CD4-positive, alpha-beta memory T cell (primary cell): ENCODE measurements at regions not wholly inside any gene's neighbourhood (a gene's known extent, or its start where the extent isn't known, plus 50 kb on each side); places are given as distances from the start of the nearest gene placed in this dataset.

Experiments used
- CTCF ChIA-PET: fragments of 350-600 bp; sonication (Branson Sonifier 250); formaldehyde crosslinking; loops from one replicate; lab custom pipeline; 2021; ENCODE audit warnings: inconsistent platforms; ENCODE audit not compliant: partially characterized antibody; lab: Charles Lee
- POLR2A ChIA-PET: fragments of 350-600 bp; sonication (Branson Sonifier 250); formaldehyde crosslinking; loops from one replicate; lab custom pipeline; 2021; ENCODE audit not compliant: partially characterized antibody; lab: Charles Lee
- DNase-seq, 5 donors: peaks; one replicate each; pipeline versions ENCODE4 v3.0.0 to v3.0.0-alpha.2; 2020 to 2022; ENCODE audit warnings: mixed read lengths in 1 of 5
- H3K27ac ChIP-seq: one replicate; pipeline ENCODE4 v1.7.0; 2013; ENCODE audit warnings: low read depth, low read length
- H3K27me3 ChIP-seq: 2 replicates; pipeline ENCODE4 v1.7.0; 2013; ENCODE audit warnings: mild to moderate bottlenecking, low read length, moderate library complexity; ENCODE audit not compliant: insufficient read depth
- H3K36me3 ChIP-seq: 2 replicates; pipeline ENCODE4 v1.7.0; 2013; ENCODE audit warnings: mild to moderate bottlenecking, low read length, moderate library complexity; ENCODE audit not compliant: insufficient read depth
- H3K4me1 ChIP-seq: 2 replicates; pipeline ENCODE4 v1.7.0; 2013; ENCODE audit warnings: mild to moderate bottlenecking, low read length, moderate library complexity; ENCODE audit not compliant: insufficient read depth
- H3K4me3 ChIP-seq, 2 donors: one replicate each; pipeline ENCODE4 v1.7.0; 2013; ENCODE audit warnings: low read length in 2 of 2, mild to moderate bottlenecking in 1 of 2
- H3K9me3 ChIP-seq, 2 donors: one replicate each; pipeline ENCODE4 v1.7.0; 2013; ENCODE audit warnings: low read length in 2 of 2, control low read depth in 1 of 2; ENCODE audit not compliant: control insufficient read depth in 1 of 2
- H3K27ac Mint-ChIP-seq, 7 donors: one replicate each; pipeline ENCODE4 v1.8.0; 2020 to 2021; ENCODE audit warnings: mixed read lengths in 7 of 7, mild to moderate bottlenecking in 6 of 7, inconsistent platforms in 3 of 7, moderate library complexity in 3 of 7
- H3K27me3 Mint-ChIP-seq, 2 donors: one replicate each; pipeline ENCODE4 v1.8.0; 2020 to 2021; ENCODE audit warnings: mixed read lengths in 2 of 2
- H3K36me3 Mint-ChIP-seq, 2 donors: one replicate each; pipeline ENCODE4 v1.8.0; 2020 to 2021; ENCODE audit warnings: mixed read lengths in 2 of 2, inconsistent platforms in 1 of 2, mild to moderate bottlenecking in 1 of 2
- H3K4me1 Mint-ChIP-seq, 4 donors: one replicate each; pipeline ENCODE4 v1.8.0; 2020 to 2021; ENCODE audit warnings: mixed read lengths in 4 of 4, mild to moderate bottlenecking in 1 of 4
- H3K4me3 Mint-ChIP-seq, 8 donors: one replicate each; pipeline ENCODE4 v1.8.0; 2020 to 2021; ENCODE audit warnings: mixed read lengths in 8 of 8, mild to moderate bottlenecking in 7 of 8, moderate library complexity in 6 of 8, inconsistent platforms in 3 of 8
- H3K9me3 Mint-ChIP-seq, 8 donors: one replicate each; pipeline ENCODE4 v1.8.0; 2020 to 2021; ENCODE audit warnings: mixed read lengths in 8 of 8, mild to moderate bottlenecking in 5 of 8, inconsistent platforms in 3 of 8, moderate library complexity in 1 of 8
- intact Hi-C: fragments of 100-400 bp; cut with micrococcal nuclease; formaldehyde crosslinking; loops from one replicate; pipeline ENCODE4 v1.15.1; 2023

DNA sequence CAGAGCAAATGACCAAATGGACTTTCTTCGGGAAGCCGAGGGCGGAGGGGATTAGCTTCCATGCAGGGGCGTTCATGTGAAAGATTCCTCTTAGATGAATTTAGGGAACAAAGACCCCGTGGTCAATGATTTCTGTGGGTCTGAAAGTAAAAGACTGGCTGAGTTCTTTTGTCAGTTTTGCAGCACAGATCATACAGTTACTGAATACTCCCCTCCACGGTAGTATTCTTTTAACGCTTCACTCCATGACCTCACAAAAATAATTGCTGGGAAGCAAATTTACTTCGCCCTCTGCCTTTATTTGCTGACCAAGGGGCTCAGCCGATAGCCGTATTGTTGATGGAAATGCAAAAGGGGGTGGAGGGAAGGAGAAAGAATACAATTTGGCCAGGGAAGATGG is 86.0 kb upstream of the SALL4 start:
- CTCF ChIA-PET: no interaction called here
- Mint-ChIP-seq H3K36me3 (no peaks in the 10 kb centered on the region), H3K4me1 (no peaks in the 10 kb centered on the region), H3K9me3 (no peaks in the 10 kb centered on the region), H3K27ac (no peak overlapping the region), H3K27me3 (peaks cover 1 to 2% of the 10 kb centered on the region in 2 donors), H3K4me3 (no peak overlapping the region)
- H3K27ac ChIP-seq: no peak overlapping the region
- POLR2A ChIA-PET: no interaction called here
- H3K27me3 ChIP-seq: no peaks in the 10 kb centered on the region
- H3K4me1 ChIP-seq: no peaks in the 10 kb centered on the region
- DNase-seq: no peak
- H3K9me3 ChIP-seq: no peaks in the 10 kb centered on the region
- H3K36me3 ChIP-seq: no peaks in the 10 kb centered on the region
- intact Hi-C loops: no loop called here
- no peak overlapping the region for H3K4me3 ChIP-seq

DNA sequence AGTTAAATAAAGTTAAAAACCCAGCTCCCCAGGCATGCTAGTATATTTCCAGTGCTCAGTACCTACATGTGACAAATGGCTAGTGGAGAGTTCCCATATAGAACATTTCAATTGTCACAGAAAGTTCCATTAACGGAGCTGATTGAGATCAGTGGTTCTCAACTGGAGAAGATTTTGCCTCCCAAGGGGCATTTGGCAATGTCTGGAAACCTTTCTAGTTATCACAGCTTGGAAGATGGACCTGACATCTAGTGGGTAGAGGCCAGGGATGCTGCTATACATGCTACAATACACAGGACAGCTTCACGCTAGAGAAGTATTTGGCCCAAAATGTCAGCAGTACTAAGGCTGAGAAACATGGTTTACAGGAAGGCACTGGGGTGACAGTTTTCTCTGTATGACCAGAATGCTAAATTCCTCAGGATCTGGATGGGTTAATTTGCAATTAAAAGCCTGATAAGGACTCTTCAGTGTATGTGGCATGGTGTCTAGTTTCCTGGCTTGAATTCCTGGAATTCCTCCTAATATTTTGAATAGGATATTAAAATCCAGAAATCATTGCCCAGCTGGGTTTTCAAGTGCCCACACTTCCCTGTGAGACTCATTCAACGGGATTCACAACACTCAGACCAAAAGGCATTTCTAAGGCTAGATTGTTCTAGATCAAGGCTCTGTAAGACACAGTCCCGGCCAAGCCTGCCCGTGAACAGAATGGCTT is 84.7 kb upstream of the SALL4 start:
- Histone ChIP-seq H3K27me3 (no peaks in the 10 kb centered on the region), H3K4me1 (no peaks in the 10 kb centered on the region), H3K9me3 (no peaks in the 10 kb centered on the region), H3K27ac (no peak overlapping the region), H3K36me3 (no peaks in the 10 kb centered on the region), H3K4me3 (no peak overlapping the region)
- ChIA-PET CTCF (no interaction called here), POLR2A (no interaction called here)
- Mint-ChIP-seq H3K36me3 (no peaks in the 10 kb centered on the region), H3K4me1 (no peaks in the 10 kb centered on the region), H3K4me3 (no peak overlapping the region), H3K27me3 (peaks cover 1 to 3% of the 10 kb centered on the region in 2 donors), H3K27ac (no peak overlapping the region), H3K9me3 (no peaks in the 10 kb centered on the region)
- intact Hi-C loops: no loop called here
- DNase-seq: no peak

DNA sequence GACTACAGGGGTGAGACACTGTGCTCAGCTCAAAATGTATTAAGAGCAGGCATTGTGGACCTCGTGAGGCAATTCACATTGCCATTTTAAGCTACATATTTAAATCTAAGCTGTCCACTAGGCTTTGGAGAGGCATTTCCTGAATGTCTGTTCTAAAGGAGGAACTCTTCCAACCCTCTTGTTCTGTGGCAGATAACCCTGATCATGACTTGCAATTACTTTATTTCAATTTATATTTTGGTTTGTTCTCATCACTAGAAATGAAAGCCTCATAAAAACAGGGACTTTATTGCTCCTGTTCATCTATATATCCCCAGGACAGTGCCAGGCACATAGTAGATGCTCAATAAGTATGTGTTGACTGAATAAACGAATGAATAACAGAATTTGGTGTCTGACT is 84.0 kb upstream of the SALL4 start:
- Histone ChIP-seq H3K9me3 (no peaks in the 10 kb centered on the region), H3K36me3 (no peaks in the 10 kb centered on the region), H3K4me3 (no peak overlapping the region), H3K4me1 (no peaks in the 10 kb centered on the region), H3K27me3 (no peaks in the 10 kb centered on the region), H3K27ac (no peak overlapping the region)
- H3K36me3 Mint-ChIP-seq: no peaks in the 10 kb centered on the region
- peaks cover 3 to 7% of the 10 kb centered on the region in 2 donors for H3K27me3 Mint-ChIP-seq
- peaks cover 0 to 2% (median 0%) of the 10 kb centered on the region in 8 donors for H3K9me3 Mint-ChIP-seq
- intact Hi-C loops: no loop called here
- CTCF ChIA-PET: interaction anchor here (0.7 kb wide), 1 partner anchor 140 kb away, joined by 3 read pairs; no protein-coding TSS in a partner anchor
- POLR2A ChIA-PET: no interaction called here
- H3K27ac Mint-ChIP-seq: no peak overlapping the region
- no peaks in the 10 kb centered on the region for H3K4me1 Mint-ChIP-seq
- H3K4me3 Mint-ChIP-seq: no peak overlapping the region
- no peak for DNase-seq

DNA sequence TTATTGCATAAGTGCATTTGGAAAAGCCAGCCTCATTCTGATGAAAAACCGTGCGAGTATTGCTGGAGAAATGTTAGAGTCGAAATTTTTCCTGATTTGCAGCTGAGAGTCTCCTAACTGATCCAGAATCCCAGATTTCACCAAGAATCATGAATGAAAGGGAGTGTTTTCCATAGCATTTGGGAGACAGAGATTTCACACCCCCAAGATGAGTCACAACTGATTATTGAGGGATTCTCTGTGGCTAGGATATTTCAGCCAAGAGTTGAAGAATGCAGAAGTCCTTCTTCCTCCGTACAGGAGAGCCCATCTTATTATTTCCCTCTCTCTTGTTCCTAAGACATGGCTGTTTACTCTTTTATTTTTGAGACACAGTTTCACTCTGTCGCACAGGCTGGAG is 82.2 kb upstream of the SALL4 start:
- intact Hi-C loops: no loop called here
- Mint-ChIP-seq H3K9me3 (peaks cover 0 to 3% (median 0%) of the 10 kb centered on the region in 8 donors), H3K27me3 (peaks cover 3 to 5% of the 10 kb centered on the region in 2 donors), H3K4me1 (no peaks in the 10 kb centered on the region), H3K27ac (no peak overlapping the region), H3K36me3 (no peaks in the 10 kb centered on the region), H3K4me3 (no peak overlapping the region)
- Histone ChIP-seq H3K4me3 (no peak overlapping the region), H3K36me3 (no peaks in the 10 kb centered on the region), H3K9me3 (no peaks in the 10 kb centered on the region), H3K4me1 (no peaks in the 10 kb centered on the region), H3K27me3 (no peaks in the 10 kb centered on the region), H3K27ac (no peak overlapping the region)
- ChIA-PET CTCF (no interaction called here), POLR2A (no interaction called here)
- no peak for DNase-seq

DNA sequence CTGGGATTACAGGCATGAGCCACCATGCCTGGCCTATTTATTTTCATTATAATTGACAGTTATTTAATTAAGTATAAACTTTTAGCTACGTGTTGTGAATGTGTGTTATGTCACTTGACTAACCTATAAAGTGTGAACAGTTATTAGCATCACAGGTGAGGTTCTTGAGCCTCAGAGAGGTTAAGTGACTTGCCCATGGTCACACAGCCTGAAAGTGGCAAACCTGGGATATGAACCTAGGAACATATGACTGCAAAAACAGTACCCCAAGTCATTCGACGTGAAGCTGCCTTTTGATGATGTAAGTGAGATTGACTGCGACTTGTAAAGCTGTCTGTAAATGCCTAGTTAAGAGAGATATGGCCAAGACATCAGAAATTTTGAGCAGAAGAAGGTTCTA is 77.9 kb upstream of the SALL4 start:
- intact Hi-C loops: no loop called here
- no peaks in the 10 kb centered on the region for H3K36me3 ChIP-seq
- H3K4me1 Mint-ChIP-seq: no peaks in the 10 kb centered on the region
- ChIA-PET POLR2A (no interaction called here), CTCF (no interaction called here)
- no peak overlapping the region for H3K4me3 Mint-ChIP-seq
- no peak for DNase-seq
- H3K36me3 Mint-ChIP-seq: no peaks in the 10 kb centered on the region
- peaks cover 3 to 7% of the 10 kb centered on the region in 2 donors for H3K27me3 Mint-ChIP-seq
- H3K27me3 ChIP-seq: no peaks in the 10 kb centered on the region
- no peak overlapping the region for H3K4me3 ChIP-seq
- no peaks in the 10 kb centered on the region for H3K4me1 ChIP-seq
- H3K9me3 Mint-ChIP-seq: peaks cover 0 to 3% (median 0%) of the 10 kb centered on the region in 8 donors
- no peak overlapping the region for H3K27ac Mint-ChIP-seq
- no peak overlapping the region for H3K27ac ChIP-seq
- no peaks in the 10 kb centered on the region for H3K9me3 ChIP-seq

DNA sequence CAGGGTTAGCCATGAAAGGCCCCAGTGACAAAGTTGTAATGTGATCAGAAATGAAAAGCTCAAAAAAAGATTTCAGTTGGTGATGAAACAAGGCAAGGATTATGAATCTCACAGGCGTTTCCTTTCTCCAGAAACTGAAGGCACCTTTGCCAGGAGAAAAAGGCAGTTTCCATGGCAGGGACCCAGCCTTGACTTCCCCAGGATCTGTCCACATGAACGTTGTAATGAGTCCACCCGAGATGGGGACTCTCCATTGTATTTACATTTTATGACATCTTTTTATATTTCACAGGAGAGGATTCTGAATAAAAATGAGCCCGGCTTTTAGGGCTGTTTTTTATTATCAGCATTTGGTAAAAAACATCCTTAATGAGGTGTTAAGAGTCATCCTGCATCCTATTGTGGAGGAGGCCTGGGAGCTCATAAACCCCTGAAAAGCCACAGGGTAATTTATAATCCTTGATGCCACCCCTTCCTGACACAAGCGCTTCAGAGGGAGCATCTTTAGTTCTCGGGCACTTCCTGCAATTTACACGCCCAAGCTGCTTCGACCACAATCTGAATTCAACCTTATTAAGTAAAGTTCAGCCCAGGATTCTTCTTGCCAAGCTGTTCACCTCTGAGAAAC is 74.1 kb upstream of the SALL4 start:
- H3K9me3 Mint-ChIP-seq: peaks cover 0 to 5% (median 0%) of the 10 kb centered on the region in 8 donors

DNA sequence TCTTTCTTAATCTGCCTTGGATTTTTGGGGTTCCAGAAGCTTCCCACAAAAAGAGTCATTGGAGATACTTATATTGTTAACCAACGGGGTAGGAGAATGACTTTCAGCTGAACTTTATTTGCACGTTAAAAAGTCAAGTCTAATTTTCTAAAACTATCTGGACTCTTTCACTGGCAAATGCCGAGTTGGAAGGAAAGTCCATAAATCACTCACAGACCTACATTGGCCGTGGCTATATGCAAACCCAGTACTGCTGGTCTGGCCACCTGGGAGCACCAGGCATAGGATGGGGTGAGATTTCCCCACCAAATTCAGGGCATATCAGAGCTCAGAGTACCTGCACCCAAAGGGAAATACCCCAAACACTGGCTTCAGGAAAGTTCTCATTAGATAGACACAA is 71.3 kb upstream of the SALL4 start:
- Mint-ChIP-seq H3K4me1 (no peaks in the 10 kb centered on the region), H3K27me3 (peaks cover 4% of the 10 kb centered on the region in 2 donors), H3K4me3 (no peak overlapping the region), H3K27ac (no peak overlapping the region), H3K9me3 (peaks cover 0 to 2% (median 0%) of the 10 kb centered on the region in 8 donors), H3K36me3 (no peaks in the 10 kb centered on the region)
- Histone ChIP-seq H3K27ac (no peak overlapping the region), H3K4me1 (no peaks in the 10 kb centered on the region), H3K36me3 (no peaks in the 10 kb centered on the region), H3K27me3 (no peaks in the 10 kb centered on the region), H3K9me3 (no peaks in the 10 kb centered on the region), H3K4me3 (no peak overlapping the region)
- ChIA-PET CTCF (no interaction called here), POLR2A (no interaction called here)
- intact Hi-C loops: no loop called here
- DNase-seq: no peak

More for the DNA sequence above, 74.1 kb upstream of the SALL4 start:
- H3K4me1 Mint-ChIP-seq: no peaks in the 10 kb centered on the region
- ChIA-PET CTCF (no interaction called here), POLR2A (no interaction called here)
- no peaks in the 10 kb centered on the region for H3K9me3 ChIP-seq
- peaks cover 2% of the 10 kb centered on the region in 2 donors for H3K27me3 Mint-ChIP-seq
- H3K36me3 Mint-ChIP-seq: no peaks in the 10 kb centered on the region
- no peaks in the 10 kb centered on the region for H3K27me3 ChIP-seq
- DNase-seq: no peak
- H3K36me3 ChIP-seq: no peaks in the 10 kb centered on the region
- H3K4me1 ChIP-seq: no peaks in the 10 kb centered on the region
- no peak overlapping the region for H3K4me3 Mint-ChIP-seq
- H3K4me3 ChIP-seq: no peak overlapping the region
- no peak overlapping the region for H3K27ac Mint-ChIP-seq
- no peak overlapping the region for H3K27ac ChIP-seq
- intact Hi-C loops: no loop called here
